Activated T-helper 1 cell treated with anti-CD3 and anti-CD28 coated beads, Interleukin-12 subunit alpha, Interleukin-12 subunit beta, Interleukin-2, Interleukin-4 antibody, amounts not matched to agents 30 ng/mL and 10 ng/mL and 1 ng/mL, durations not matched to agents 14 hours and 24 hours and 36 hours (primary cell): ENCODE measurements at regions not wholly inside any gene's neighbourhood (a gene's known extent, or its start where the extent isn't known, plus 50 kb on each side); places are given as distances from the start of the nearest gene placed in this dataset.
"Not testable (repeated sequence)": the region's sequence is repeated elsewhere in the genome, so short reads cannot be mapped to it uniquely, and the experiment has no call there.

ENCODE experiments used
- DNase-seq: peaks from one replicate; pipeline ENCODE4 v3.0.0; 2021; ENCODE audit warnings: low spot score
- H3K27ac Mint-ChIP-seq: one replicate; pipeline ENCODE4 v1.8.0; 2021; ENCODE audit warnings: mild to moderate bottlenecking, mixed read lengths
- H3K27me3 Mint-ChIP-seq: one replicate; pipeline ENCODE4 v1.8.0; 2022; ENCODE audit warnings: mild to moderate bottlenecking, moderate library complexity, mixed read lengths; ENCODE audit not compliant: insufficient read depth
- H3K36me3 Mint-ChIP-seq: one replicate; pipeline ENCODE4 v1.8.0; 2021; ENCODE audit warnings: low read depth, mixed read lengths
- H3K4me1 Mint-ChIP-seq: one replicate; pipeline ENCODE4 v1.8.0; 2021; ENCODE audit warnings: low read depth, mixed read lengths
- H3K4me3 Mint-ChIP-seq: one replicate; pipeline ENCODE4 v1.8.0; 2021; ENCODE audit warnings: mild to moderate bottlenecking, moderate library complexity, mixed read lengths
- H3K9me3 Mint-ChIP-seq: one replicate; pipeline ENCODE4 v1.8.0; 2021; ENCODE audit warnings: mixed read lengths
- intact Hi-C: fragments of 100-400 bp; cut with micrococcal nuclease; formaldehyde crosslinking; loops from one replicate; pipeline ENCODE4 v1.15.1; 2024

DNA sequence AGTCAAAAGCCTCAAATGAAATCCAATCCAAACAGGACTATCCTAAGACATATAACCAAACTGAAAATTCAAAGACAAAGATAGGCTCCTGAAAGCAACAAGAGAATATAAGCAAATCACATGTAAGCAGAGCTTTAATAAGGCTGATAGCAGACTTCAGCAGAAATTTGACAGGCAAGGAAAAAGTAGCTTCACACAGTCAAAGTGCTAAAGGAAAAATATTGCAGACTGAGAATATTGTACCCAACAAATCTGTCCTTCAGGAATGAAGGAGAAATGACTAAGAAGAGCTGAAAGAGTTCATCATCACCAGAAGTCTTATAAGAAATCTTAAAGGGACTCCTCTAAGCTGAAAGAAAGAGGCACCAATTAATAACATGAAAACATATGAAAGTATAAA is 150.0 kb downstream of the EVA1A start:
- no peaks in the 10 kb centered on the region for H3K9me3 Mint-ChIP-seq
- intact Hi-C loops, result no loop called here
- H3K4me1 Mint-ChIP-seq, result no peaks in the 10 kb centered on the region
- DNase-seq, result no peak
- no peak overlapping the region for H3K4me3 Mint-ChIP-seq
- H3K36me3 Mint-ChIP-seq, result no peaks in the 10 kb centered on the region
- H3K27ac Mint-ChIP-seq, result no peak overlapping the region
- H3K27me3 Mint-ChIP-seq, result peaks cover 3% of the 10 kb centered on the region

DNA sequence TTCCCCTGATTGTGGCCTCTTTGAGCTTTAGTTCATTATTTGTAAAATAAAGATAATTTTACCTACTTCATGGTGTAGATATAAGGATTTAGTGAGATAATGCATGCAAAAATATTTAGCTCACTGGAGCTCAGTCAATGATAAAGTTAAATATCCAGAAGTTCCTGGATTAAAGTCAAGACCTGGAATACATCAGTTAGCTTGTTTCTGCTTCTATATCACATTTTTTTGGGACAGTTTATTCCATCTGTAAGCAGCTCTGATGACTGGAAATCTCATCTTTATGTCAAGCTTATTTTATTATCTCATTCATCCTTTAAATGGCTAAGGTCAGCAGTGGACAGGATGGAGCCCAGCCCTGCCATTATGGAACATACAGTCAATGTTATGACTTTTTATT is 152.0 kb downstream of the EVA1A start:
- no peaks in the 10 kb centered on the region for H3K36me3 Mint-ChIP-seq
- peaks cover 5% of the 10 kb centered on the region for H3K27me3 Mint-ChIP-seq
- no peaks in the 10 kb centered on the region for H3K9me3 Mint-ChIP-seq
- H3K27ac Mint-ChIP-seq, result no peak overlapping the region
- H3K4me3 Mint-ChIP-seq, result no peak overlapping the region
- no peaks in the 10 kb centered on the region for H3K4me1 Mint-ChIP-seq
- intact Hi-C loops, result no loop called here
- DNase-seq, result no peak

DNA sequence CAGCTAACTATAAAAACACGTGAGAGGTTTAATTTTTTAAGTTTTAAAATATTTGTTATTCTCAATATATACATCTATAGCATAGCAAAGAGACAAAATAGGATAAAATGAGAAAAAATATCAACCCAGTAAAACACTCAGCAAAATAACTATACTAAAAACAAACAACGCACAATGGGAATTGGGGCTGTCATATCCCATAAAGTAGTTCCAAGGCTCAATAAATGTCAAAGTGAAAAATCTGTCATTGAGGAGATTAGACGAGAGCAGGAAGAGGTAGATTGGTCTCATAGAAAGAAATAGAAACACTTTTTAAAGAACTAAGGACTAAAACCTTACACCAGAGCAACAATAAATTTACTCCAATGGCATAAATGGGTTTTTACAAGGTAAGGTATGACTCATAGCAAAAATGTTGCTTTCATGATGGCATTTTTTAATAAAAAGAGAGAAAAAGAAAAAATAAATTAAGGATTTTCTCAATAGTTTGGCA is 153.7 kb downstream of the EVA1A start:
- no peaks in the 10 kb centered on the region for H3K9me3 Mint-ChIP-seq
- no peaks in the 10 kb centered on the region for H3K4me1 Mint-ChIP-seq
- intact Hi-C loops, result no loop called here
- H3K27ac Mint-ChIP-seq, result no peak overlapping the region
- no peak overlapping the region for H3K4me3 Mint-ChIP-seq
- no peaks in the 10 kb centered on the region for H3K36me3 Mint-ChIP-seq
- DNase-seq, result no peak
- H3K27me3 Mint-ChIP-seq, result peaks cover 9% of the 10 kb centered on the region

DNA sequence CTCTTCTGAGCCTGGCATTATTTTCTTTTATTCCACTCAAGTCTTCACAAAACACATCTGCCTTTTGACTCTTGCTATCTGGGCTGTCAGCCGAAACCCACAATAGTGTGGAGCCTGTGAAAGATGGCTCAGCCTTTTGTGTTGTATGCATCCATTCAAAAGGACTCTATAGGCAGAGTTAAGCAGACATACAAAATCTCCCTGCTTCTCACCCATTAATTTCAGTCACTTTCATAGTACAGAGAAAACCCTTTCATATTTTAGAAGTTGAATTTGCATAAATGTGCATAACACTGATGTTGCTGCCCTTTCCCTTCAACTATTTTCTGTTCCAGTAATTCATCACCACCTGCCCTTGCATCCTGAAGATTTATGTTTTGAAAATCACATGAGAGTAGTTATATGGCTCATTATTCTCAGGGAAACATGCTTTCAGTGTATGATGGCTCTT is 154.6 kb downstream of the EVA1A start:
- no peak overlapping the region for H3K4me3 Mint-ChIP-seq
- H3K36me3 Mint-ChIP-seq, result no peaks in the 10 kb centered on the region
- intact Hi-C loops, result no loop called here
- no peaks in the 10 kb centered on the region for H3K4me1 Mint-ChIP-seq
- DNase-seq, result no peak
- no peaks in the 10 kb centered on the region for H3K9me3 Mint-ChIP-seq
- peaks cover 6% of the 10 kb centered on the region for H3K27me3 Mint-ChIP-seq
- no peak overlapping the region for H3K27ac Mint-ChIP-seq

DNA sequence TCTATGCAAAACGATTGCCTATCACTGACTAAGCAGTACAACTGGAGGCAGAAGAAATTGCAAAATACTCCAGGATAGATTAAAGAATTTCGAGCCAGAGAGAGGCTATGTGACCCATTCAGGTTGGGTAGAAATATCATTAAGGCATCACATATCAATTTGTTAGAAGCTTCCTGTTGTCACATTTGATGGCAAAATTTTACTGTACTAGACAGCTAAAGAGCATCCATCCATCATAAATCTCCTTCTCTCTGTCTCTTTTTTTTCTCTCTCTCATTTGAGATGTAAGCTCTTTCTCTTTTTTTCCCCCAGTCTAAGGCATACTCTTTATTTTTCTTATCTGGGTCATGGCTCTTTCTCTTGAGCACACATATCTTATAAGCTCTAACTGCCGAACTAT is 155.7 kb downstream of the EVA1A start:
- Mint-ChIP-seq H3K4me1 (no peaks in the 10 kb centered on the region), H3K4me3 (no peak overlapping the region), H3K36me3 (no peaks in the 10 kb centered on the region), H3K27me3 (peaks cover 6% of the 10 kb centered on the region), H3K27ac (no peak overlapping the region), H3K9me3 (no peaks in the 10 kb centered on the region)
- intact Hi-C loops, result loop anchor here (1.0 kb wide), 2 partner anchors 340 to 486 kb away; no protein-coding TSS in a partner anchor
- DNase-seq, result no peak

DNA sequence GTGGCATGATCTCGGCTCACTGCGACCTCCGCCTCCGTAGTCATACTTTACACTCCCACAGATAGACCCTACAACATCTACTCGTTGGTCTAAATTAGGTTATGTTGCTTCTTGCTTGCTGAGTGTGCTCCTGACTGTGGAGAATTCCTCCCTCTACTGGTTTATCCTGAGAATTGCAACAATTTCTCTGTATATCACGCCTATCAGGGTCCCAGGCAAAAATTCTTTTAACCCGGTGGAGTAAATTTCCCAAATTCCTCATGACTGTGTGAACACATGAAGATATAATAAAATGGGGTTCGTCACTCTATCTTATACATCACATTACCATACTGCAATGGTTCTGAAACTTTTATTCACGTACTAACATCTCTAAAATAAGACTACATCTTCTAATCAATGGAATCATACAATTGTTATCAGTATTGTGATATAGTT is 156.7 kb downstream of the EVA1A start:
- no peaks in the 10 kb centered on the region for H3K36me3 Mint-ChIP-seq
- intact Hi-C loops, result loop anchor here (1.0 kb wide), 2 partner anchors 339 to 485 kb away; no protein-coding TSS in a partner anchor
- peaks cover 6% of the 10 kb centered on the region for H3K27me3 Mint-ChIP-seq

DNA sequence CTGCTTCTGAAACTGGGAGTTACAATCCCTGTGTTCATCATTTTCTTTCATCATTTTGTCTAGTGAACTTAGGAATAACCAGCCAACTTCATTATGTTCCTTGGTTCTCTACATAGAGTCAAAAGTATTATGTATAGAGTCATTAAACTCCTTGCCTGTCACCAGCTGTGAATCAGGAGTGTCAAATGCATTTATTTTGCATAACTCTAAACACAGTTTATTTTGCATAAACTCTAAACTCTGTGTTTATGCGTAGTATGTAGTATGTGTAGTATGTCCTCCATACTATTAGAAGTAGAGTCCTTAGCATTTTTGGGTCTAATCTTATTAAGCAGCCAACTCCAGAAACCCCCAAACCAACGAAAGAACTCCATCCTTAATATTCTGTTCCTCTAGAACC is 164.4 kb downstream of the EVA1A start:
- intact Hi-C loops, result no loop called here
- Mint-ChIP-seq H3K27me3 (peaks cover 5% of the 10 kb centered on the region), H3K36me3 (no peaks in the 10 kb centered on the region), H3K4me3 (no peak overlapping the region), H3K4me1 (no peaks in the 10 kb centered on the region), H3K9me3 (no peaks in the 10 kb centered on the region), H3K27ac (no peak overlapping the region)
- DNase-seq, result no peak

More for the DNA sequence above, 156.7 kb downstream of the EVA1A start:
- Mint-ChIP-seq H3K4me1 (no peaks in the 10 kb centered on the region), H3K27ac (no peak overlapping the region), H3K9me3 (no peaks in the 10 kb centered on the region), H3K4me3 (no peak overlapping the region)
- DNase-seq, result no peak

DNA sequence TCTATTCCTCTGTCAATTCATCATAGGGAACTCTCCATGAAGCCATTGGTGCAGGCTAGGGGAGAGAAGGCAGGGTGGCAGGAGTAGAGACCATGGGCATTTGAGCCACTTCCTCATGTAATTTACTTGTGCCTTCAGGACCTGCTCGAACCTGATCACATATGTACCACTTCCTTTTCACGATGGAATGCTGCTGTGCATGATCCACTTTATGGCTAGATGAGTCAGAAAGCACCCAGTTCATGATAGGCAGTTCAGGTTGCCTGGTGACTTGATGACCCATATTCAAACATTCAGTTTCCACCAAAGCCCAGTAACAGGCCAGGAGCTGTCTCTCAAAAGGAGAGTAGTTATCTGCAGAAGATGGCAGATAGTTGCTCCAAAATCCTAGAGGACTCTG is 166.0 kb downstream of the EVA1A start:
- intact Hi-C loops, H3K4me3 Mint-ChIP-seq, H3K27me3 Mint-ChIP-seq, H3K9me3 Mint-ChIP-seq, H3K27ac Mint-ChIP-seq, DNase-seq, H3K4me1 Mint-ChIP-seq, H3K36me3 Mint-ChIP-seq: not testable (repeated sequence)

DNA sequence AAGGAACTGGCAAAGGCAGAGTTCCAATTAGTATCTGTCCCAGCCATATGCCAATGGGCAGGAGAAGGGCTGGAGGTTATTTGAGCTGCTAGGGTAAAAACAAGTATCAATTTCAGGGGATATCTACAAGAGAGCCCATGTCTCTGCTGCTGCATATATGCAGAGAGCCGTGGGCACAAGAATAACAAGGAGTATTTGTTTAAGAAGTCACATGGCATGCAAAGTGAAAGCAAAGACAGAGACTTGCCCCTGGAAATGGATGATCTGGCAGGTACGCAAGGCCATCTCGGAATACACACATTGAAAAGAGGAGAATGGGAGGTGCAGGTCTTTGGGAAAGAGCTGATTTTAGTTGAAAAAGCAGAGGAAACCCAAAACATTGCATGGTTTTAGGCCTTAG is 170.6 kb downstream of the EVA1A start:
- H3K4me1 Mint-ChIP-seq, result no peaks in the 10 kb centered on the region
- no peaks in the 10 kb centered on the region for H3K36me3 Mint-ChIP-seq
- intact Hi-C loops, result no loop called here
- no peaks in the 10 kb centered on the region for H3K9me3 Mint-ChIP-seq
- DNase-seq, result no peak
- no peak overlapping the region for H3K27ac Mint-ChIP-seq
- no peak overlapping the region for H3K4me3 Mint-ChIP-seq
- H3K27me3 Mint-ChIP-seq, result peaks cover 2% of the 10 kb centered on the region

DNA sequence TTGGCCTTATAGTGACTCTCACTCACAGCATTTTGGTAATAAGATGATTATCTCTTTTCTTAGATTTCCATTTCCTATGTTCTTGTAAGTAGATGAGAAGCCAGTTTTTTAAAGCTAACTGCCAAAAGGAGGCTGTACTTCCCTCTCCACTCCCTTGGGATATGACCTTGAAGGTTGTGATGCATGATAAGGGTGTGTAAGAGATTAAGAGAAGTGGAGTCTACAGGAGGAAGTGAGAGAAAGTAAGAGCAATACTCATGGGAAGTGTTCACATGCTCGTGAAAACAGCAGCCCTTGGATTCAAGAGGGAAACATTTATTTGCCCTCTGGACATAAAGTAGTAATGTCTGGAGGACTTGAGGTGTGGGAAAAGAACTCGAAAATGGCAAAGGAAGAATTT is 171.5 kb downstream of the EVA1A start:
- no peaks in the 10 kb centered on the region for H3K4me1 Mint-ChIP-seq
- no peak overlapping the region for H3K27ac Mint-ChIP-seq
- no peak for DNase-seq
- H3K36me3 Mint-ChIP-seq, result no peaks in the 10 kb centered on the region
- H3K27me3 Mint-ChIP-seq, result peaks cover 2% of the 10 kb centered on the region
- intact Hi-C loops, result no loop called here
- H3K9me3 Mint-ChIP-seq, result no peaks in the 10 kb centered on the region
- H3K4me3 Mint-ChIP-seq, result no peak overlapping the region

DNA sequence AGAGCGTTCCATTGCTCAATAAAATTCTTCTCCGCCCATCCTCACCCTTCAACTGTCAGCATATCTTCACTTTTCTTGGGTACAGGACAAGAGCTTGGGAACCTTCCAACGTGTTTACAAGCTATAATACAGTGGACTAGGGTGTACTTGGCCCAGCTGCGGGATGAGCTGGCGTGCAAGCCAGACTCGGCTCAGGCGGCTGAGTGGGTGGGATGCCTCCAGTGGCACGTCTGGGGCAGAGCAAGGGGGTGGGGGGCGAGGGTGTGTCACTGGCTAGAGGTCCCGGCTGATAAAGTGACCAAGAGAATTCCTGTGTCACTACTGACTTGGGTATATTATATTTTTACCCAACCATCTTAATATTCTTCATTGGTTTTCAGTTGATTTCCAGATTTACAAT is 179.7 kb downstream of the EVA1A start:
- Mint-ChIP-seq H3K4me3 (no peak overlapping the region), H3K4me1 (no peaks in the 10 kb centered on the region), H3K27me3 (no peaks in the 10 kb centered on the region), H3K9me3 (no peaks in the 10 kb centered on the region), H3K36me3 (no peaks in the 10 kb centered on the region), H3K27ac (no peak overlapping the region)
- no peak for DNase-seq
- intact Hi-C loops, result no loop called here

DNA sequence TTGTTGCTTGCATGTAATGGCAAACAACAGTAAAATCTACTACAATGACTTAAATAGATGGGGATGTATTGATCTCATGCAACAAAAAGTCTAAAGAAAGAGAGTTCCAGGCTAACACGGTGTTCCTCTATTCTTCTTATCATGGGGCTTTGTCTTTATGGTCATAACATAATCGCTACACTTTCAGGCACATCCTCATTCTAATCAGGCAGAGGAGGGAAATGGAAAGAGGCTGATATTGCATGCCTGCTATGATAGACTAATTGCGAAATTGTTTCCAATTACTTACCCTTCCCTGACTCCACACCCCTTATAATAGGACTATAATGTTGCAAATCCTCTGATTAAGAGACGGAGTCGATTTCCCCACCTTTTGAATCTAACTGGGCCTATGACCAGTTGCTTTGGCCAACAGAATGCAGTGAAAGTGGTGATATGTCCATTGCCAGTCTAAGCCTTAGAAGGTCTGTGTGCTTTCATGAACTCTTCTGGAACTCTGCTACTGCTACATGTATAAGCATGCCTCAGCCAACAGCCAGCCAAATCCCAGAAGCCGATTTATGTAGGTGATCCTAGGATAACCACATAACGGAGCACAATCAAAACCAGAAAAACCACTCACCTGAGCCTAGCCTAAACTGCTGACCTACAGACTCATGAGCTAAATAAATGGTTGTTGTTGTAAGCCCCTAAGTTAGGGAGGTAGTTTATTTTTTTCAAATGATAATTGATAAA is 180.3 kb upstream of the TACR1 start:
- no peaks in the 10 kb centered on the region for H3K4me1 Mint-ChIP-seq
- no peak overlapping the region for H3K4me3 Mint-ChIP-seq
- DNase-seq, result no peak
- intact Hi-C loops, result no loop called here
- no peaks in the 10 kb centered on the region for H3K27me3 Mint-ChIP-seq
- H3K27ac Mint-ChIP-seq, result no peak overlapping the region
- H3K36me3 Mint-ChIP-seq, result no peaks in the 10 kb centered on the region
- no peaks in the 10 kb centered on the region for H3K9me3 Mint-ChIP-seq

DNA sequence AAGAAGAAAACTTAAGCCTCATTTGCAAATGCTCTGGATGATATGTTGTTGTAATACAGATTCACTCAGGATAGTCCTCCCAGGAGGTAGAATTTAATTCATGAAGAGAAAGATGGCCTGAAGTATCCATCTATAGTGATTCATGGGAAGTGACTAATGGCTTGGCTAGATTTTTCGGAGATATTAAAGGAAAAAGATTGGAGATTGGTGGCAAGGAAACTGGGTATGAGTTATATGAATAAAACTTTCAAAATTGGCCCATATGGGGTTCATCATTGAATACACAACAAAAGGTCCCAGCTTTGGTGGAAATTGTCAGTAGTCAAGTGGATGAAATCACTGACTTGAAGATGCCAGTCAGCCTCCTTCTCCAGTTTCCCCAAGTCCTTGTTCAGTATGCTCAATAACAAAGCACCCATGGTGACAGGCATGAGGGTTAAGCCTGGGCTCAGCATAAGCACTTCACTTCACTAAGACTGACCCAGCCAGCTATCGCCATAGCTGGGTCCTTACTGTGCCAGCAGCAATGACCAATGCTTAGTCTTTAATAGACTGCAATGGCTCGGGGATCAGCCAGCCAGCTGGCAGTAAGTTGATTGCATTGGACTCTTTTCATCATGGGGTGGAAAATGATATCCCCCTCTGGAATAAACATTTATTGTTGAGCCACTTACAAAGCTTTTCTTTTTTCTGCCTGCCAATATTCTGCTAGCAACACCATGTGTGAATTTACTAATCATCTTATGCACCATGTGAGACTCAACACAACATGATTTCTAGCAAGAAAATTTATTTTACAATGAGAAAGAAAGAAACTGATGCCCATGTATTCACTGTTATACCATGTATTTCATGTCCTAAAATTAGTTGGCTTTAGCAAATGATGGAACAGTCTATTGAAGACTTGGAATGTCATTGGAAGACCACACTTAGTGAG is 176.6 kb upstream of the TACR1 start:
- no peaks in the 10 kb centered on the region for H3K4me1 Mint-ChIP-seq
- no peak for DNase-seq
- no peak overlapping the region for H3K4me3 Mint-ChIP-seq
- H3K27ac Mint-ChIP-seq, result no peak overlapping the region
- H3K9me3 Mint-ChIP-seq, result no peaks in the 10 kb centered on the region
- H3K27me3 Mint-ChIP-seq, result no peaks in the 10 kb centered on the region
- no peaks in the 10 kb centered on the region for H3K36me3 Mint-ChIP-seq
- intact Hi-C loops, result no loop called here
